Muscle of back (tissue), 3 donors: ENCODE measurements at regions not wholly inside any gene's neighbourhood (a gene's known extent, or its start where the extent isn't known, plus 50 kb on each side); places are given as distances from the start of the nearest gene placed in this dataset.
"Not testable (repeated sequence)": the region's sequence is repeated elsewhere in the genome, so short reads cannot be mapped to it uniquely, and the experiment has no call there.

Source experiments
- DNase-seq, 3 donors: peaks; one replicate each; pipeline versions ENCODE4 v3.0.0 to v3.0.0-alpha.2; 2013

DNA sequence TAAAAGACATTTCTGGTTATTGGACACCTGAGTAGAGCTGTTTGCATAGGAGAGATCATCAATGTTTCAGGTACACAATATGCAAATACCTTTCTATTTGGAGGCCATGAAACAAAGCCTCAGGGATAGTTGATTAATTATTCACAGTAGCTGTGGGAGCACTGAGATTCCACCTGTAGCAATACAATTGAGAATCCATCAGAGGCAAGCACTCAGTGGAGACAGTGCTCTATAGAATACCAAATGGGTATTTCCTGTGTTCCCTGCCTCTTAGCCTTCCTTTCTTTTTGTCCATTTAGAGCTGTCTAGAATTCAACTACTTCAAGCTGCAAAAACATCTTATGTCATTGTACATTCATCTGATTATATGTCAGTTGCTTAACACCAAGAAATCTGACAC, 1754.0 kb upstream of the ACO1 start:
- no peak for DNase-seq

DNA sequence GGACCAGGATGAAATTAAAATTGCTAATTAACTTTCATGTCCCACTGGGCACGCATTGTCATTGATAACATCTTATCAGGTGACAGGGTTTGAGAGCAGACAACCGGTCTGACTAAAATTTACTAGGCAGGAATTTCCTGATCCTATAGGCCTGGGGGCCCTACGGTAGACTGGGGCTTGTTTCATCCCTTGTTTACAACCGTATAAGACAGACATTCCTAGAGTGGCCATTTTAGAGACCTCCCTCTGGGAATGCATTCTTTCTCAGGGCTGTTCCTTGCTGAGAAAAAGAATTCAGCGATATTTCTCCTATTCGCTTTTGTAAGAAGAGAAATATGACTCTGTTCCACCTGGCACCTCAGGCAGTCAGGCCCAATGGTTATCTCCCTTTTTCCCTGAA, 1737.8 kb upstream of the ACO1 start:
- not testable (repeated sequence) for DNase-seq

DNA sequence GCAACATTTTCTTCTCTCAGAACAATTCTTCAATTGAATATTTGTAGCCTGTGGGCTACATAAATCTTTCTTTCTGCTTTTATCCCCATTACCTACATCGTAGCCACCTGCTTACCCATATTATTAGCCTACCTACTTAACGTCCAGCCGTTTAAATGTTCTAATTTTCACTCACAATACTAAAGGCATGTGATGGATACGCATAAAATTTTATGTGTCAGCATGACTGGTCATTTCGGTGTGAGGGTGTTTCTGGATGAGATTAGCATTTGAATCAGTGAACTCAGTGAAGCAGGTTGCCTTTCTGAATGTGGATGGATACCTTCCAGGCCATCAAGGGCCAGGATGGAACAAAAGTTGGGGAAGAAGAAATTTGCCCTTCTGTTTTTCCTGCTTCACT, 1722.5 kb upstream of the ACO1 start:
- DNase-seq, result no peak

DNA sequence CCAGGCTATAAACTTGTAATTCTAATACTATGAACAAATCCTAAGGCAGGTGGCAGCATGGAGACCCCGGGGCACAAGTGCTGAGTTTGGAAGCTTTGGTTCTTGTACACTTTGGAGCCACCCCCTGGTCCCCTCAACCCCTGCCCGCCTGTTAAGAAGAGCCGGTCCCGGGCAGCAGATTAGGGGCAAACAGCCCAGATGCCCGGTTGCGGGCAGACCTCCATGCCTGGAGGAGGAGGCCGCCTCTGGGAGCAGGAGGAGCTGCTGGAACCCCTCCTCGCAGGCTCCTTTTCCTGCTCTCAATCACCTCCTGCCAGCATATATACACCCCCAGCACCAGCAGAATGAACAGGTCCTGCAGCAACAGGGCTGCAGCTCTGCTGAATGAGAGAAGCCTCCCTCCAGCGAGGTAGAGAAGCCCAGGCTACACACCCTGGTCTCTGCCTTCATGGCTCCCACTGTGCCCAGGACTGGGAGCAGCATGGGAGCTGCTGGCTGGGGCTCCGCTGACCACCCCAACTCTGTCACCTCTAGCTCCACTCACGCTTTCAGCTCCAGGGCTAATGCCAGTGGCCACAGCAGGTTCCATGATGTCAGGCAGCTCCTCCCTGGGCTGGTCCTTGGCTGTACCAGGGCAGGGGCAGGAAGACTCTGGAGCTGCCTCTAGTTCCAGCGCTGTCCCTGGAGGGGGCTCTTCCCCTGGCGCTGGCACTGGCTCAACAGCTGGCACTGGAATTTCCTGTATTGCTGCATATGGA, 1713.5 kb upstream of the ACO1 start:
- DNase-seq, result no peak

DNA sequence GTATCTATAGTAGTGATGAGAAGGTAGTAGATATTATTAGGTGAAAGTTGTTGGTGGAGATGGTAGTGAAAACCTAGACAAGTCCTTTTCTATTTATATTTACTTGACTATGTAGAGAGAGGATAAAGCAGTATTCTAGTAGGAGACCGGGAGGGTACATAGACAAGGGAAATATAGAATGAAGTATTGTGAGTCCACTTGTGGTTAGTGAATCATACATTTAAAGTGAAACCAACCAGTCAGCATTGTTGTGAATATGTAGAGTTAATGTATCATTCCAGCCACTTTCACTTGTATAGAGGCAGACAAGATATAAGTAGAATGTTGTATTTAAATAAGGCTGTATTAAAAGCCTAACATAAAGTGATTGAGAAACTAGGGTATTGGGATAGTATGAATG, 1711.3 kb upstream of the ACO1 start:
- DNase-seq, result no peak

DNA sequence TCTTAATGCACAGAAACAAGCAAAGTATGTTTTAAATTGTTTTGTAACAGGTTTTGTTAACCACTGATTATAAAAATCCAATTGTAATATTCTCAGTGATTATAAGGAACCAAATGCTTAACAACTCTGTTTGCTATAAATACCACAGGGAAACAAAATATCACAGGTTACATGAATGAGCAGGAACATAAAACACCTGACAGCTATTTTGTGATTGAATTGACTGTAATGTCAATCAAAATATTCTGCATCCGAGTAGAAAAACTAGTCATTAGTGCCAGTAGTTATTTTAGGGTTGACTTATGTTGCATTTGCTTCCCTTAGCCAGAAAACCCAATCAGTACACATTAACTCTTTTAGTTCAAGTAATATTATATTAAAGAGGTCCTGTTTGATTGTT, 1707.8 kb upstream of the ACO1 start:
- DNase-seq, result no peak

DNA sequence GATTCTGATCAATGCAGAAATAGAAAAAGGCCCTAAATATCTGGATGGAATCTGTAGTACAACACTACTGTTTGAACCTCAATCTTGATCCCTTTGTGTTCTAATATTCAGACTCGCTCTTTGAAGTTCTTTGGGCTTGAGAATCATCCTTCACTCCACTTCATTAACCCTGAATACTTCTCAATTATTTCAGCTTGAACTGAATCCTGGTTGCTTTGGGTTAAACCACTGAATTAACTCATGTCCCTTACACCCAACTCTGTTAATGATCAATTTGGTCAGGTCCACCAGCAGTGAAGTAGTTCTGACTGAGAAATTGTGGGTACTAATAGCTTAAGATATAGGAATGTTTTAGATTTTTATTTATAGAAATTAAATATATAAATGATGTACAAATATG, 1707.2 kb upstream of the ACO1 start:
- DNase-seq, result no peak

DNA sequence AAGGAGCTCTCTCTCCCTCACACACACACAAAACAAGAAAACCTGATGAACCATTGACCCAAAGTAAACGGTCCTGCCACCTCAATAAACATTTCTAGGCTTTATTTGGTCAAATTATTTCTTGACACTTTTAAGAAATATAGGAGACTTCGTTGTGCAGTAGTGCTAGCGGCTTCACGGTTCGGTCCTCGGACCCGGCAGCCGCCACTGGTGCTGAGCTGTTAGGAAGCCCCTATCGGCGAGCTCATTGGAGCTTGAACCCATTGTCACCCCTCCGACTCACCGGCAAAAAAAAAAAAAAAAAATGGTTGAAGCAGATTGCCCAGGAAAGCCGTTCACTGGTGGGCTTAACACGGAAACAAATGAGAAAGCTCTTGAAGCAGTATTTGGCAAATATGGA, 1695.6 kb upstream of the ACO1 start:
- no peak for DNase-seq

DNA sequence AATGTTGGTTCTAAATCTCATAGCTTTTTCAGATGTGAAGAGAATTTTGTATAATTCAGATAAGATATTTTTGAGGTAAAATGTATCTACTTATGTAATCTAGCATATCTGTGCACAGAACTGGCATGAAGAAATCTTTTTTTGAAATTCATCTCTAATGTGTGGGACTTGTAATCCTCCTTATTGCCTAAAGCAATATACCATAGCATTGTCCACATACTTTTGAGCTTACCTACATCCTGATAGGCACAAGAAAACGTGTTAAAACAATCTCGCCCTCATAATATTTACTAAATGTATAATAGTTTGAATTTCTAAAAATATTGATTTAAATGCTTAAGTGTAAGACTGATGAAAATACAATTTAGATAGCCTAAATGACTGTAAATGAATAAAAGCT, 1686.5 kb upstream of the ACO1 start:
- DNase-seq, result no peak

DNA sequence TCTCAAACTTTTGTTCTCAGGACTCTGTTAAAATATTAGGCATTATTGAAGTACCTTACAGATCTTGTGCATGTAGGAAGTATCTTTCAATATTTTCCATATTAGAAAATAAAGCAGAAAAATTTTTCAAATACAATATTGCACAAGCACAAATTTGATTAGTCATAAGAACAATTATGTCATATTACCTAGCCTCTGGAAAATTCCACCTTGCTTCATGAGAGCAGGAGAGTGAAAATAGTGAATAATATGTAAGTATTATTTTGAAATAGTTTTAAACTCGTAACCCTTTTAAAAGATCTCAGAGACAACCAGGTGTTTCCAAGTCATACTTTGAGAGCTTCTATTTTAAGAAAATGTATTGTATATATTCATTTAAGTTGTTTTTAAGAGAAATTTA, 1672.9 kb upstream of the ACO1 start:
- DNase-seq, result no peak

DNA sequence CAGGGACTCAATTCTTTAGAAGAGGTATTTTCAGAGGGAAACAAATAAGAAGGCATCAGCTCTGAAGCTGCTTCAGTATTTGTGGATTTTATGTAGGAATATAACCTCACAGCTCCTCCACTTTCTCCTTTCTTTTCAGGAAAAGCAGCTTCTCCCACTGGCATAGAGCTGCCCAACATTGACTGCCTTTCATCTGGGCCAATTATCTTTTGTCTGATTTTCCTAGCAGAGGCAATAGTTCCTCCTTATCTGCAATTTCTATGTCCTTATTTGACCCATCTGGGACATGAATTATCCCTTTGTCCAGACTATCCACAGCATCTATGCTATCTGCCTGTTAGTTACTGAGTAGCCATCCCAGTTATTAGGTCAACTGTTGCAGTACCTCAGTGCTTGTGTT, 1671.2 kb upstream of the ACO1 start:
- no peak for DNase-seq

DNA sequence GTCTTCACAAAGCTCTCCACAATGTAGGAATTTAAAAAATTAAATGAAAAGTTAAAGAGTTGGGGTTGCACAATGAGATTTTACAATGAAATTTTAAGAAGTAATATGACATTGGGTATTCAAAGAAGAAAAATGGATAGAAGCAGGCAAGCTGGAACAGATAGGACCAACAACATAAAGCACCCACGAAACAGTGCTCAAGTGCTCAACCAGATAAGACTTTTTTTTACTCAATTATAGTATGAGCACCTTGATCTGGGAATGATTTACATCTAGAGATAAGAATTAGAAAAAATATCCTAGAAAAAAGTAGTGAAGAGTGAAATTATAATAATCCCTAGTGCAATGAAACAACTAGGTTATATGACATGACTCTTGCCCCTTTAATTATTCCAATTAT, 1670.1 kb upstream of the ACO1 start:
- DNase-seq, result no peak

DNA sequence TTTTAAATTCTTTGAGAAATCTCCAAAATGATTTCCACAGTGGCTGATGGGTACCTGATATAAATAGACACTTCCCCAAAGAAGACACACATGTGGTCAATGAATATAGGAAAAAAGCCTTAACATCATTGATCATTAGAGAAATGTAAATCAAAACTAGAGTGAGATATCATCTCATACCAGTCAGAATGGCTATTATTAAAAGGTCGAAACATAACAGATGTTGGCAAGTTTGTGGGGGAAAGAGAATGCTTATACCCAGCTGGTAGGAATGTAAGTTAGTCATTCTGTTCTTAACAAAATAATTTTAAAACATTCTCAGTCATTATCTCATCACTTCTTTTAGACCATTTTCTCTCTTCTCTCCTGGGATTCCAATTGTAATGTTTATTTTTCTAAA, 1666.0 kb upstream of the ACO1 start:
- DNase-seq, result no peak

DNA sequence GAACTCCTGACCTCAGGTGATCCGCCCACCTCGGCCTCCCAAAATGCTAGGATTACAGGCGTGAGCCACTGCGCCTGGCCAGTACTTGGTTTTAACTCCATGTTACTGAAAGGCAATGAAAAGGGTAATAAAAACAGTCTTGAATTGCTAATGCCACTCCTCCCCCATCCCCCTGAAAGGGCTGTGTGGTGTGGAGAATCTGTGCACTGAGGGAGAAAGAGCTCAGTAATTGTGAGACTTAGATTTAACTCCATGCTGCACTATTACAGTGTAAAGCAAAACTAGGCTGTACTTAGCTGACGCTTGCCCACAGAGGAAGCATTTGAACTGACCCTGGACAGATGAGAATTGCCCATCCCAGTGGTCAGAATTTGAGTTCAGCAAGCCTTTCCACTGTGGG, 1662.4 kb upstream of the ACO1 start:
- no peak for DNase-seq

DNA sequence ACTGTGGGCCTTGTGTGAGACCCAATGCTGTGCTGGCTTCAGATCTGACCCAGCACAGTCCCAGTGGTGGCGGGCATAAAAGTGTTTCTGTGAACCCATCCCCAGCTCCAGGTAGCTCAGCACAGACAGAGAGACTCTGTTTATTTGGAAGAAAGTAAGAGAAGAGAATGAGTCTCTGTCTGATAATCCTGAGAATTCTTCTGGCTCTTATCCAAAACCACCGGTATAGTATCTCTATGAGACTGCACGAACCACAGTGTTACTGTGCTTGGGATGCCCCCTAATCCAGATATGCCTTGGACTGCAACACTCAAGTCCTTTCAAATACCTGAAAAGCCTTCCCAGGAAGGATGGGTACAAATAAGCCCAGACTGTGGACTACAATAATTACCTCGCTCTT, 1660.8 kb upstream of the ACO1 start:
- no peak for DNase-seq

DNA sequence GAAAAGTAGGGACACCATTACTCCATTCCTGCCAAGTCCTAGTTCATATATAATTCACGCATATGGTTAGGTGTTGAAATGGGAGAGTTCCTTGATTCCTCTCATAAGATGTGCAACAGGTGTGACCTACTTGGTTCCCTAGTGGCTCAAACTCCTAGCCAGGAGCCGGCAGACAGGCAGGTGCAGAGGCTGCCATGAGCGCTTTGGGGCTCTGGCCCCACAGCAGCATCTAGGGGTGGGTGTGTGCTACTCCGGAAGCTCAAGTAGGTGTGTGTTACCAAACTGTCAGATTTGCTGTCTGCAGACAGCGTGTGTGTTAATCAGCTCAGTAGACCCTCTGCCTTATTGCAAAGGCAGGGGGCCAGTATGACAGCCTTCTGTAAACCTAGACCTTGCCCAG, 1652.4 kb upstream of the ACO1 start:
- DNase-seq, result no peak

DNA sequence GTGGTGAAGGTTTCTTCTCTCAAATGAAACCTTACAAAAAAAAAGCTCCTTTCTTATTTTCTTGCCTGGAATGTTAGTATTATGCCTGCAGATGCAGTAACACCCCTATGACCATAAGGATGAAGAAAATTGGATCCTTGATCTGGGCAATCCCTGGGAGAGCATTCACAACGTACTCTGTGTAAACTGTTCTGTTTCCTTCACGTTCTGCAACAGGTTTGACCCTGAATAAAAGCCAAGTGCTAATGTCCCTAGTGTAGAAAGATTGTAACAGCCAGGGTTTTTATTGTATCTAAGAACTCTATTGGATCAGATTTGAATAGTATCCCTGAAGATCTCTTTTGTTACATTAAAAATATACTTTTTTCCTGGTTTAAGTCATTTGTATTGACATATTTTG, 1639.6 kb upstream of the ACO1 start:
- peak in 1 of 3 donors; percentile 65 for DNase-seq

DNA sequence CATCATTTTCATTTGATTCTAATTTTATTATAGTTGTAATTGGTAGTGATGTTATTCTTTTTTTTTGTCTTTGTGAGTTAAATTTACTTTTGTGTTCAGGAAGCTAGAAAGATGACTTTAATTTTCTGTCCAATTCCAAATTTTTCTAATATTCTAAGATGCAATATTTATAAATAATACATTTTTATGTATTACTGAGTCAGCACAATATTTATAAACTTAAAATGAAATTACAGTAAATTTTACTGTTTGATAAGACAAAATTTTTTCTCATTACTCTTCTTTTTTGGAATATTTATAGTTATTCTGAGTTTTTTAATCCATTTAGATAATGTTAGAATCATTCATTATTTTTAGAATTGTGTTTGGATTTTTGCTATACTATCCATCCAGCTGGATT, 1637.9 kb upstream of the ACO1 start:
- no peak for DNase-seq

DNA sequence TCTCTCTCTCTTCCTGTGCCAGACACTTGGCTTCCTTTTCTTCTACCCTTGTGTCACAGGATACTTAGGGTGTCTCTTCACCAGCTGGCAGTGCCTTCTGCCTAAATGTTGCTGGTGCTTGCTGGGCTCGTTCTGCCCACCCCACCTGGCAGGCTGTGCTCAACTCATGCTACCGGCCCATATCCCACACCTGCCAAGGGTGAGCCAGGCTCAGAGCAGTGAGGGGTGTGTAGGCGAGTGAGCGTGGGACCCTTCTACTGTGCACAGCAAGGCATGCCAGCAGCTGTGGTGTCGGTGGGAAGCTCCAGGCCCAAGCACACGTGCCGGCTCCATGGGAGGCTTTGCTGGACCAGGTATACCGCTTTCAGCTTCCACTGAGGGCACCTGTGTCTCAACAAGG, 1626.7 kb upstream of the ACO1 start:
- DNase-seq, result no peak

DNA sequence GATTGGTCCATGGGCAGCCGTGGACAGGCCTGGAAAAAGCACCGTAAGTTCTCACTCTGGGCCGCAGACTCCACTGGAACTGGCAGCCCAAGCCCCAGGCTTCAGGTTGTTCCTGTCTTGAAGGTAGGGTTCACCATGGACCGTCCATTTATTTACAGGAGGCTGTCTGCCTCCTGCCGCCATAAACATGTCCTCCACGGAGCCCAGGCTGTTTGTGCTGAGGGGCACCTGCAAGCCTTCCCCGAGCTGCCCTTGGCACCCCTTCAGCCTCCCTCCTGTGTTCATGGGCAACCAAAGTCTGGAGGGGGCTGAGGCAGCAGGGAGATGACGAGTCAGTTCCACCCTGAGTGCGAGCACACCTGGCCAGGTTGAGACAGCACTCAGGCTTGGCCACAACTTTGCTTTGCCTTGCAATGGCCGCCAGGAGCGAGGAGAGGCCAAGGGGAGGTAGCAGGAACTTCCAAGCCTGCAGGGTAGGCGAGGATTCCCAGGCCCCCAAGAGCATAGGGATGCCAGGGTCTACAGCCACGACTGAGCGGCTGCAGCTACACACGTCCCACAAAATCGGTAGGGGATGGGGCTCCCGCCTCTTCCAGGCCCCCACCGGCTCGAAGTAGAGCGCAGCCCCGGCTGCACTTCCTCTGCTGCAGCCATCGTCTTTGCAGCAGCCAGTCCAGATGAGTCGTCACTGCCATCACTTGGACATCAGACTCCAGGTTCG, 1625.6 kb upstream of the ACO1 start:
- no peak for DNase-seq

DNA sequence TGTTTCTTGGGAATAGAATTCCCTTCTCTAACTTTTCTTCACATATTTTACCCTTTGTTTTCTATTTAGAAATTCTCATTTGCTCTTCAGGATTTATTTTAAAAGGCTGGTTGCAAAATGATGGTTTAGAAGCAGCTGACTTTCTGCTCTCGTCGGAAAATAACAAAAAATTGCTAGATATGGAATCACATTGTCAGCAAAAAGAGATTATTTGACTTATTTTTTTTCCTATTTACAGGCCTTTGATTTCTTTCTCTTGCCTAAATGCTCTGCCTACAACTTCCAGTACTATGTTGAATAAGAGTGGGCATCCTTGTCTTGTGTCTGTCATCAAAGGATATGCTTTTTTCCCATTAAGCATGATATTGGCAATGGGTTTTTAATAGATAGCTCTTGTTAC, 1619.1 kb upstream of the ACO1 start:
- DNase-seq, result no peak

DNA sequence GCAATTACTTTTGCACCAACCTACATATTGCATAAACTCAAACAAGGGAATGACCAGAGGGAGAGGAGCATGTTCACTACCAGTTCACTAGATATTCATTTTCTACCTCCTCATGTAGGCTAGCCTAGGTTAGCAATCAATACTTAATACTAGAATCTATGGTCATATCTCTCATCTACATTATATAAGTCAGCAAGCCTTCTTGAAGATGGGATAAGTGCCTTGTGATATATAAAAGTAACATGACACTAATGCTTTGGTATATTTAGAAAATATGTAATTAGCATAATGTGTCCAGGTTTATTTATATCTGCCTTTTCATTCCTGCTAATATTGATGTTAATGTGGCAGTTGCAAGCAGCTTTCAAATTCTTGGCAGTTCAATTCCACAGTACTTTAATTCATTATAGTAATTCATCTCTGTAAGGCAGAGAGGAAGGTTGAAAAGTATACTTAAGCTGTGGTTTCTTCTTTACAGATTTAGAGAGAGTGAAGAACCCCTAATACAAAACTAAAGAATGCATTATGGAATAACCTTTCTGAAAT, 1613.2 kb upstream of the ACO1 start:
- peak in 1 of 3 donors; percentile 5 for DNase-seq

DNA sequence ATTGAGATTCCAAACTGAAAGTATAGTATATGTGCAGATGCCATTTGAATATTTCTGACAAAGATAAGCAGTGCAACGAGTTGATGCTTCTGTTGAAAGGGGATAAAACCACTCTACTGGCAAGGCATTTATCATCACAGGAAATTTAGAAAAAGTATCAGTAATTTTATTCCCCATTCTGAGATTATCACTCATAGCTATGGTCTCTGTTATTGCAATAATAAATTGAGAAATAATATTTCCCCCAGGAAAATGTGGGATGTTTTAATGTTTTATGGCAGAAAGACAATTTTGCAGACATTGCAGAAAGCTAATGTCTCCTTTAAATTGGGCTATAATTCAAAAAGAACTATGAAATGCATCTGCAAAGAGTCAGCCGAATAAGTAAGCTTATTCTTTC, 1612.7 kb upstream of the ACO1 start:
- DNase-seq, result peak in 2 of 3 donors; percentile 18 to 50

DNA sequence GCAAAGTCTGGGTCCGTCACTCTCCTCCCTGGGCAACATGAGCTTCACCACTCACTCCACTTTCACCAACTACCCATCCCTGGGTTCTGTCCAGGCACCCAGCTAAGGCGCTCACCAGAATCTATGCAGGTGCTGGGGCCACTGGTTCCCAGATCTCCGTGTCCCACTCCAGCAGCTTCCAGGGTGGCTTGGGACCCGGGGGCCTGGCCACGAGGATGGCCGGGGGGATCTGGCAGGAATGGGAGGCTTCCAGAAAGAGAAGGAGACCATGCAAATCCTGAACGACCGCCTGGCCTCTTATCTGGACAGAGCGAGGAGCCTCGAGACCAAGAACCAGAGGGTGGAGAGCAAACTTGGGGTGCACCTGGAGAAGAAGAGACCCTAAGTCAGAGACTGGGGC, 1611.0 kb upstream of the ACO1 start:
- no peak for DNase-seq
